ENCODE measurements at regions not wholly inside any gene's neighbourhood (a gene's known extent, or its start where the extent isn't known, plus 50 kb on each side); places are given as distances from the start of the nearest gene placed in this dataset.

DNA sequence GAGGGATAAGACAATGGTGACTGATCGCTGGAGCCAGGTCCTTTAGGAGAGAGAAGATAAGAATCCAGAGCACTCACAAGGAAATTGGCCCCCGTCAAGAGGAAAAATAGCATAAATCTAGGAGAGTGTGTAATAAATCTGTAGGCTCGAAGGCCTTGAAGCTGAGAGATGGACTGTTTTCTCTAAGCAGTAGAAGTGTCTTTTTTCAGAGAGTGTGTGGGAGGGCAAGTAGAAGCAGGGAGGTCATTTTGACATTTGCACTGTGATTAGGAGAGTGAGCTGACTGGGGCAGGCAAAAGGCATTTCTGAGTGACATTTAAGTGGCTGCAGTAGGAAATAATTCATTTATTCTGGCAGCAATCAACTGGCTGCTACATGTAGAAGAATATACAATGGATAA is 78.0 kb upstream of the DDHD1 start:
- Histone ChIP-seq H4K91ac (replicated peaks; ENCODE audit: insufficient read length, low read length) (no peak overlapping the region), H3K79me2 (ENCODE audit: control insufficient read depth in 1 of 2, insufficient read depth in 2 of 2, low read length in 2 of 2) (no peaks in the 10 kb centered on the region), H3K18ac (ENCODE audit: extremely low read depth, low read length) (no peak overlapping the region), H3K4me2 (ENCODE audit: insufficient read depth in 1 of 2, low read depth in 2 of 2, low read length in 2 of 2) (no peak overlapping the region), H4K5ac (ENCODE audit: insufficient read length, low read depth, low read length) (no peak overlapping the region), H3K9me3 (ENCODE audit: insufficient read depth in 2 of 2, low read depth in 1 of 2, low read length in 1 of 2) (no peaks in the 10 kb centered on the region), H3K36me3 (ENCODE audit: control insufficient read depth in 2 of 4, insufficient read depth in 4 of 4, low read length in 3 of 4) (no peaks in the 10 kb centered on the region), H4K8ac (ENCODE audit: extremely low read depth, insufficient read depth, low read length) (no peak overlapping the region), H3K14ac (ENCODE audit: insufficient read length) (no peak overlapping the region), H2BK5ac (ENCODE audit: low read depth, low read length) (no peak overlapping the region), H4K20me1 (replicated peaks in 1 of 2; ENCODE audit: control insufficient read depth in 1 of 2, insufficient read depth in 2 of 2, low read length in 2 of 2) (no peaks in the 10 kb centered on the region), H2BK15ac (ENCODE audit: low read length) (no peak overlapping the region), H2AFZ (ENCODE audit: low read length) (no peak overlapping the region), H2AK5ac (ENCODE audit: low read depth, low read length) (no peak overlapping the region), H3K79me1 (ENCODE audit: low read depth, low read length) (no peaks in the 10 kb centered on the region), H3K23me2 (ENCODE audit: low read depth, low read length) (no peaks in the 10 kb centered on the region), H2BK120ac (replicated peaks; ENCODE audit: low read depth, low read length) (no peak overlapping the region), H3K23ac (ENCODE audit: insufficient read length) (no peak overlapping the region), H2BK12ac (ENCODE audit: low read depth, low read length) (no peak overlapping the region), H3K4ac (replicated peaks; ENCODE audit: insufficient read length, low read depth, low read length) (no peak overlapping the region), H3K9ac (replicated peaks in 1 of 4; ENCODE audit: extremely low read depth in 1 of 4, low read depth in 3 of 4, low read length in 3 of 4) (no peak overlapping the region), H3K27ac (ENCODE audit: low read depth, low read length) (no peak overlapping the region), H3K27me3 (replicated peaks in 1 of 4; ENCODE audit: control insufficient read depth in 3 of 4, extremely low read depth in 1 of 4, insufficient read depth in 3 of 4, low read length in 3 of 4) (no peaks in the 10 kb centered on the region), H2BK20ac (ENCODE audit: low read length) (no peak overlapping the region), H3K56ac (replicated peaks; ENCODE audit: insufficient read length, low read depth, low read length) (no peak overlapping the region), H3K4me3 (ENCODE audit: extremely low read depth in 1 of 4, insufficient read depth in 2 of 4, low read depth in 3 of 4, low read length in 4 of 4) (no peak overlapping the region), H3K4me1 (replicated peaks in 1 of 4; ENCODE audit: control insufficient read depth in 3 of 4, insufficient read depth in 4 of 4, low read length in 3 of 4) (no peaks in the 10 kb centered on the region)
- FAIRE-seq = no peak
- CTCF ChIA-PET (ENCODE audit: partially characterized antibody) = interaction anchor here (0.9 to 1.6 kb wide), 3 partner anchors 33 to 183 kb away, joined by 3 read pairs; no protein-coding TSS in a partner anchor
- TF ChIP-seq CTBP2 (IDR thresholded peaks at IDR 0.05; ENCODE audit: borderline replicate concordance, insufficient read depth, insufficient read length, low read length) = no peak
- 87% methylated on average over 3 of the region's 3 CpGs; no CpG with 5 or more reads in 1 of the 2 experiments for WGBS, 2 experiments (ENCODE audit: extremely low coverage in 1 of 2, insufficient coverage in 1 of 2, insufficient read length in 1 of 2, insufficient replicate concordance in 2 of 2, low coverage in 1 of 2, low lambda C conversion rate in 2 of 2, missing lambda C conversion rate in 1 of 2)
- POLR2A ChIA-PET (ENCODE audit: partially characterized antibody) = no interaction called here
- no peak for DNase-seq (ENCODE audit: low read depth in 1 of 2, low spot score in 2 of 2)

Data from H1 (cell line).